SK-N-SH (cell line): ENCODE measurements at regions not wholly inside any gene's neighbourhood (a gene's known extent, or its start where the extent isn't known, plus 50 kb on each side); places are given as distances from the start of the nearest gene placed in this dataset.
"Not testable (repeated sequence)": the region's sequence is repeated elsewhere in the genome, so short reads cannot be mapped to it uniquely, and the experiment has no call there.

Experiments used
- EZH2phosphoT487 ChIP-seq: fragments of 200-600 bp; sonication (generic); IDR thresholded peaks from 2 replicates; pipeline ENCODE4 v1.6.1; 2017; ENCODE audit warnings: low read depth, mixed run types, mild to moderate bottlenecking, antibody characterized with exemption, moderate library complexity, borderline replicate concordance
- POLR2AphosphoS5 ChIP-seq: IDR thresholded peaks from 2 replicates; pipeline ENCODE4 v1.6.1; 2012; ENCODE audit warnings: low read depth, low read length
- RXRA ChIP-seq: IDR thresholded peaks from 2 replicates; pipeline ENCODE4 v1.4.0; 2012; ENCODE audit warnings: low read depth, mild to moderate bottlenecking, borderline replicate concordance
- SIN3A ChIP-seq: IDR thresholded peaks from 2 replicates; pipeline ENCODE4 v1.6.1; 2012; ENCODE audit warnings: low read depth, mild to moderate bottlenecking, low read length, moderate library complexity, borderline replicate concordance
- TF ChIP-seq, protein P1 (sequence below): fragments of 200-600 bp; sonication (generic); IDR thresholded peaks from 2 replicates; pipeline ENCODE4 v1.6.1; 2017; ENCODE audit warnings: antibody characterized with exemption, mild to moderate bottlenecking, moderate library complexity
- TF ChIP-seq, protein P2 (sequence below): IDR thresholded peaks from 2 replicates; pipeline ENCODE4 v1.4.0; 2012; ENCODE audit warnings: low read depth
- TF ChIP-seq, protein P3 (sequence below): fragments of 150-350 bp; IDR thresholded peaks from 2 replicates; pipeline ENCODE4 v1.6.1; 2017; ENCODE audit warnings: antibody characterized with exemption, low read length, low read depth, borderline replicate concordance

DNA sequence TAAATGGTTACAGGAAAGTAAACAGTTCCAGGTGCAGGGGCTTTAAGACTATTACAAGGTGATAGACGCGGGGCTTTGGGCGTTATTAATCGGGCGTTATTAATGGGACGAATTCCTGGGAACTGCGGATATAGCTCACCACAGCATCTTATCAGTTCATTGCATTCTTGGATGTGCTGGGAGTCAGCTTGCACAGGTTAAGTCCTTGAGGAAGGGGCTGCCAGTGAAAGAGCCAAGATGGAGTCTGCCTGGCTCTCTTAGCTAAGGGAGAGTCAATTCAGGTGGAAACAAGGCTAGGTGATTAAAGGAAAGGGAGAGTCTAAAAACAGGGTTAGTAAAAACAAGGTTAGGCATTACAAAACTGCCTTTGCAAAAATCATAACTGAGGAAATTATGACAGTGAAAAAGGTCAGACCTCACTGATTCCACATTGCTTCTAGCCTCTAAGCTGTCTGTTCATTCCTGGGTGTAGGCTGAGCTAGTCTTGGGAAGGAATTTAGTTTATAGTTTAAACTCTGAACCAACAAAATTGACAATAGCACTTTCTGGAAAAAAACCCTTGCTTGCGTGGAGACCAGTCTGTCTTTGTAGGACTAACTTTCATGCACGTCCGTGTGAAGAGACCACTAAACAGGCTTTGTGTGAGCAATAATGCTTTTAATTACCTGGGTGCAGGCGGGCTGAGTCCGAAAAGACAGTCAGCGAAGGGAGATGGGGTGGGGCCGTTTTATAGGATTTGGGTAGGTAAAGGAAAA lies 85.1 kb upstream of the MSH6 start:
- TF ChIP-seq, protein P1, sequence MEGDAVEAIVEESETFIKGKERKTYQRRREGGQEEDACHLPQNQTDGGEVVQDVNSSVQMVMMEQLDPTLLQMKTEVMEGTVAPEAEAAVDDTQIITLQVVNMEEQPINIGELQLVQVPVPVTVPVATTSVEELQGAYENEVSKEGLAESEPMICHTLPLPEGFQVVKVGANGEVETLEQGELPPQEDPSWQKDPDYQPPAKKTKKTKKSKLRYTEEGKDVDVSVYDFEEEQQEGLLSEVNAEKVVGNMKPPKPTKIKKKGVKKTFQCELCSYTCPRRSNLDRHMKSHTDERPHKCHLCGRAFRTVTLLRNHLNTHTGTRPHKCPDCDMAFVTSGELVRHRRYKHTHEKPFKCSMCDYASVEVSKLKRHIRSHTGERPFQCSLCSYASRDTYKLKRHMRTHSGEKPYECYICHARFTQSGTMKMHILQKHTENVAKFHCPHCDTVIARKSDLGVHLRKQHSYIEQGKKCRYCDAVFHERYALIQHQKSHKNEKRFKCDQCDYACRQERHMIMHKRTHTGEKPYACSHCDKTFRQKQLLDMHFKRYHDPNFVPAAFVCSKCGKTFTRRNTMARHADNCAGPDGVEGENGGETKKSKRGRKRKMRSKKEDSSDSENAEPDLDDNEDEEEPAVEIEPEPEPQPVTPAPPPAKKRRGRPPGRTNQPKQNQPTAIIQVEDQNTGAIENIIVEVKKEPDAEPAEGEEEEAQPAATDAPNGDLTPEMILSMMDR = not testable (repeated sequence)
- not testable (repeated sequence) for TF ChIP-seq POLR2AphosphoS5, SIN3A, RXRA, EZH2phosphoT487
- TF ChIP-seq, protein P2, sequence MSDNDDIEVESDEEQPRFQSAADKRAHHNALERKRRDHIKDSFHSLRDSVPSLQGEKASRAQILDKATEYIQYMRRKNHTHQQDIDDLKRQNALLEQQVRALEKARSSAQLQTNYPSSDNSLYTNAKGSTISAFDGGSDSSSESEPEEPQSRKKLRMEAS = not testable (repeated sequence)
- TF ChIP-seq, protein P3, sequence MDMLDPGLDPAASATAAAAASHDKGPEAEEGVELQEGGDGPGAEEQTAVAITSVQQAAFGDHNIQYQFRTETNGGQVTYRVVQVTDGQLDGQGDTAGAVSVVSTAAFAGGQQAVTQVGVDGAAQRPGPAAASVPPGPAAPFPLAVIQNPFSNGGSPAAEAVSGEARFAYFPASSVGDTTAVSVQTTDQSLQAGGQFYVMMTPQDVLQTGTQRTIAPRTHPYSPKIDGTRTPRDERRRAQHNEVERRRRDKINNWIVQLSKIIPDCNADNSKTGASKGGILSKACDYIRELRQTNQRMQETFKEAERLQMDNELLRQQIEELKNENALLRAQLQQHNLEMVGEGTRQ = not testable (repeated sequence)
